NCI-H748 (cell line): ENCODE measurements at regions not wholly inside any gene's neighbourhood (a gene's known extent, or its start where the extent isn't known, plus 50 kb on each side); places are given as distances from the start of the nearest gene placed in this dataset.

ENCODE experiments used
- DNase-seq: peaks from one replicate; lab custom pipeline; 2025; ENCODE audit not compliant: unreplicated experiment; lab: John Stamatoyannopoulos, UW

GRCh38 chr13:111551204-111551820 lies 230.9 kb downstream of the TEX29 start:
- DNase-seq = no peak

GRCh38 chr13:111552891-111553655 lies 232.6 kb downstream of the TEX29 start:
- no peak for DNase-seq

GRCh38 chr13:111554539-111555267 lies 234.3 kb downstream of the TEX29 start:
- DNase-seq = no peak

- no peak for DNase-seq
Measured at GRCh38 chr13:111555268-111555808, 234.9 kb downstream of the TEX29 start.

- DNase-seq = no peak
Measured at GRCh38 chr13:111555903-111556302, 235.5 kb downstream of the TEX29 start.

GRCh38 chr13:111556496-111556895 lies 236.1 kb downstream of the TEX29 start:
- DNase-seq = no peak

- no peak for DNase-seq
Measured at GRCh38 chr13:111557921-111558699, 237.7 kb downstream of the TEX29 start.

- DNase-seq = no peak
Measured at GRCh38 chr13:111558700-111559088, 238.3 kb downstream of the TEX29 start.

- no peak for DNase-seq
Measured at GRCh38 chr13:111559612-111560403, 239.4 kb downstream of the TEX29 start.

- DNase-seq = peak; percentile 28
Measured at GRCh38 chr13:111561091-111561781, 240.8 kb downstream of the TEX29 start.

GRCh38 chr13:111562716-111563115 lies 242.3 kb downstream of the TEX29 start:
- DNase-seq = peak; percentile 32

GRCh38 chr13:111564606-111565005 lies 244.2 kb downstream of the TEX29 start:
- no peak for DNase-seq

- no peak for DNase-seq
Measured at GRCh38 chr13:111565400-111565799, 245.0 kb downstream of the TEX29 start.

GRCh38 chr13:111566567-111566966 lies 246.1 kb downstream of the TEX29 start:
- DNase-seq = no peak

- no peak for DNase-seq
Measured at GRCh38 chr13:111567637-111568036, 247.2 kb downstream of the TEX29 start.

GRCh38 chr13:111568290-111568689 lies 247.8 kb downstream of the TEX29 start:
- no peak for DNase-seq

GRCh38 chr13:111570911-111571310 lies 250.5 kb downstream of the TEX29 start:
- no peak for DNase-seq

GRCh38 chr13:111572956-111573761 lies 252.7 kb downstream of the TEX29 start:
- peak; percentile 100 for DNase-seq

- DNase-seq = no peak
Measured at GRCh38 chr13:111573801-111574200, 253.4 kb downstream of the TEX29 start.
